Osteocyte (in vitro differentiated cells): ENCODE measurements at regions not wholly inside any gene's neighbourhood (a gene's known extent, or its start where the extent isn't known, plus 50 kb on each side); places are given as distances from the start of the nearest gene placed in this dataset.

ENCODE experiments used
- DNase-seq: peaks from one replicate; pipeline ENCODE4 v3.0.0; 2021; ENCODE audit warnings: mixed read lengths; ENCODE audit not compliant: unreplicated experiment; ENCODE audit errors: extremely low spot score
- H3K27ac Mint-ChIP-seq: one replicate; pipeline ENCODE4 v1.8.0; 2021; ENCODE audit warnings: mild to moderate bottlenecking, mixed read lengths; ENCODE audit not compliant: unreplicated experiment
- H3K27me3 Mint-ChIP-seq: one replicate; pipeline ENCODE4 v1.8.0; 2021; ENCODE audit warnings: mixed read lengths; ENCODE audit not compliant: unreplicated experiment
- H3K36me3 Mint-ChIP-seq: one replicate; pipeline ENCODE4 v1.8.0; 2021; ENCODE audit warnings: mixed read lengths; ENCODE audit not compliant: unreplicated experiment
- H3K4me1 Mint-ChIP-seq: one replicate; pipeline ENCODE4 v1.8.0; 2021; ENCODE audit warnings: mixed read lengths; ENCODE audit not compliant: unreplicated experiment
- H3K4me3 Mint-ChIP-seq: one replicate; pipeline ENCODE4 v1.8.0; 2021; ENCODE audit warnings: mild to moderate bottlenecking, moderate library complexity, mixed read lengths; ENCODE audit not compliant: unreplicated experiment
- H3K9me3 Mint-ChIP-seq: one replicate; pipeline ENCODE4 v1.8.0; 2021; ENCODE audit warnings: mixed read lengths; ENCODE audit not compliant: unreplicated experiment
- TF ChIP-seq, protein P1 (sequence below): fragments of 200-600 bp; sonication (generic); IDR thresholded peaks from 2 replicates; pipeline ENCODE4 v1.5.0; 2021; ENCODE audit warnings: antibody characterized with exemption, mild to moderate bottlenecking, moderate library complexity

DNA sequence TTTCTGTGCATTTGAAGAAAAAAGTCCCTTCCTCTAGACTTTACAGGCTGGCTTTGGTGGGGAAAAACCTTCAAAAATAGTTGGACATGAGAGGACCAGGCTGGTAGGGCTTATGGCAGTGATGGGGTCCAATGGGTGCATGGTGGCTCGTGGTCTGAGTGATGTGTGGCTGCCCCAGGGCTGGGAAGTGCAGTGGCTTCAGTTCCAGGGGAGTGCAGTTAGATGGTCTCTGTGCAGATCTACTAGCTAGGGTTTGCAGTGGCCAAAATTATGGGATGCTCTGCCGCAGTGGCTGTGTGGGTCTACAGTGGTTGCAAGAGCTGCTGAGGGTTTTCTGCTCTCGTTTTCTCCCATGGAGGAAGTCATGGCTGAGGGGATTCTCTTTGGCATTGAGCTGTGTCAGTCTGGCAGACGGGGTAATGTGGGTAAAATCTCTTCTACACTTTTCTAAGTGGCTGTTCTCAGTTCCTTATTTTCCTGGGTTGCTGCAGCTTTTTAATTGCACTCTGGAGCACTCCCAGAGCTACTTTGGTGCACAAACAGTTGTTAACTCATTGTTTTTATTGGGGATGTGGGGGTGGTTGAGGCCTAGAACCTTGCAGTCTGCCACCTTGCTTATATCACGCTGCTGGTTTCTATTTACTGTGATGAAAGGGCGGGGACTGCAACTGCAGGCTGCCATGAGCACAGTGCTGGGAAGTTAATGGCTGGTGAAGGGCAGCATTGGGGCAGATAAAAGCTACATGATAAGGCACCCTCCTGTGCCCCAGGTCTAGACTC, 1324.6 kb downstream of the NSUN3 start:
- no peaks in the 10 kb centered on the region for H3K4me1 Mint-ChIP-seq

DNA sequence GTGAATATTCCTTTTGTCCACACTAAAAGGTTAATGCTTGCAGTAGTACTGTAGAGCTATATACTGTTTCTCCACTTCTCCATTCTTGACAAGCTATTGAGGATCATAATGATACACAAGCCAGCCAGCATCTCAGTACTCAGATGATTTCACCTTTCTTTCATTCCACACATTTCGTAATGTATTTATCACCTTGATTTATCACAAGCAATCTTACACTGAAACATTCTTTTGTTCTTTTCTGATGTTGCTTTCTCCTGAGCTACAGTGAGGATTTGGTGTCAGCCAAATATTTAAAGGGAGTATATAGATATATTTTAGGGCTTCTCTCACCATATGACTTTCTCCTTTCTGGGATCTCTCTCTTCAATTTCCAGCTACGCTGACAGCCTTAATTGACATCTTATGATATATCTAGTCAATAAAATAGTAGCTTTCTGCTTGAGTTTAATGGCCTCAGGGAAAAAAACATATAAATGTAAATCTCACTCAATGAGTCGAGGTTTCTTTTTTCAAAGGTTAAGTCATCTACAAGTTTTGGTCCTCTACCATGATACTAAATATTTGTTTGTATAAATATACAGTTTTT, 1327.0 kb downstream of the NSUN3 start:
- no peak for DNase-seq
- Mint-ChIP-seq H3K9me3 (no peaks in the 10 kb centered on the region), H3K4me1 (no peaks in the 10 kb centered on the region), H3K4me3 (no peak overlapping the region), H3K36me3 (no peaks in the 10 kb centered on the region), H3K27me3 (peaks cover 3% of the 10 kb centered on the region), H3K27ac (no peak overlapping the region)
- TF ChIP-seq, protein P1, sequence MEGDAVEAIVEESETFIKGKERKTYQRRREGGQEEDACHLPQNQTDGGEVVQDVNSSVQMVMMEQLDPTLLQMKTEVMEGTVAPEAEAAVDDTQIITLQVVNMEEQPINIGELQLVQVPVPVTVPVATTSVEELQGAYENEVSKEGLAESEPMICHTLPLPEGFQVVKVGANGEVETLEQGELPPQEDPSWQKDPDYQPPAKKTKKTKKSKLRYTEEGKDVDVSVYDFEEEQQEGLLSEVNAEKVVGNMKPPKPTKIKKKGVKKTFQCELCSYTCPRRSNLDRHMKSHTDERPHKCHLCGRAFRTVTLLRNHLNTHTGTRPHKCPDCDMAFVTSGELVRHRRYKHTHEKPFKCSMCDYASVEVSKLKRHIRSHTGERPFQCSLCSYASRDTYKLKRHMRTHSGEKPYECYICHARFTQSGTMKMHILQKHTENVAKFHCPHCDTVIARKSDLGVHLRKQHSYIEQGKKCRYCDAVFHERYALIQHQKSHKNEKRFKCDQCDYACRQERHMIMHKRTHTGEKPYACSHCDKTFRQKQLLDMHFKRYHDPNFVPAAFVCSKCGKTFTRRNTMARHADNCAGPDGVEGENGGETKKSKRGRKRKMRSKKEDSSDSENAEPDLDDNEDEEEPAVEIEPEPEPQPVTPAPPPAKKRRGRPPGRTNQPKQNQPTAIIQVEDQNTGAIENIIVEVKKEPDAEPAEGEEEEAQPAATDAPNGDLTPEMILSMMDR = no peak

More for the DNA sequence above, 1324.6 kb downstream of the NSUN3 start:
- TF ChIP-seq, protein P1 = no peak
- no peak overlapping the region for H3K27ac Mint-ChIP-seq
- peaks cover 5% of the 10 kb centered on the region for H3K9me3 Mint-ChIP-seq
- no peak for DNase-seq
- no peaks in the 10 kb centered on the region for H3K36me3 Mint-ChIP-seq
- H3K4me3 Mint-ChIP-seq = no peak overlapping the region
- no peaks in the 10 kb centered on the region for H3K27me3 Mint-ChIP-seq

DNA sequence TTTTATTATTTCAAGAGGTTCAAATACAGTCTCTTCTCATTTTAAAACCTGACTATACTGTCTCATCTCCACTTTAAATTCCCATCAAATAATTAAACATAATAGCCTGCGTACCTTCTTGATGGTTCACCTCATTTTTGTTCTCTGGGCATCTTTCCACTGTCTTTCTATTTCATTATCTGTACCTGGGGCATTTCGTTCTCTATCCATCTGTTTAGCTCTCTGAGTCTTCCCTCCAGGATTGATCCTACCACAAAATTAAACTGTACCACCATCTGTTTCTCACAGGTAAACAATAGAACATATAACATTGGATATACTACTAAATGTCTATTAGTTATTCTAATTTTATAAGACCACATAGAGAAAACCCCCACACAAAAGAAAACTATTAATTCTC, 1331.4 kb downstream of the NSUN3 start:
- no peak overlapping the region for H3K4me3 Mint-ChIP-seq
- no peaks in the 10 kb centered on the region for H3K9me3 Mint-ChIP-seq
- TF ChIP-seq, protein P1 = no peak
- no peak overlapping the region for H3K27ac Mint-ChIP-seq
- peaks cover 3% of the 10 kb centered on the region for H3K27me3 Mint-ChIP-seq
- no peaks in the 10 kb centered on the region for H3K36me3 Mint-ChIP-seq
- H3K4me1 Mint-ChIP-seq = no peaks in the 10 kb centered on the region
- DNase-seq = no peak

DNA sequence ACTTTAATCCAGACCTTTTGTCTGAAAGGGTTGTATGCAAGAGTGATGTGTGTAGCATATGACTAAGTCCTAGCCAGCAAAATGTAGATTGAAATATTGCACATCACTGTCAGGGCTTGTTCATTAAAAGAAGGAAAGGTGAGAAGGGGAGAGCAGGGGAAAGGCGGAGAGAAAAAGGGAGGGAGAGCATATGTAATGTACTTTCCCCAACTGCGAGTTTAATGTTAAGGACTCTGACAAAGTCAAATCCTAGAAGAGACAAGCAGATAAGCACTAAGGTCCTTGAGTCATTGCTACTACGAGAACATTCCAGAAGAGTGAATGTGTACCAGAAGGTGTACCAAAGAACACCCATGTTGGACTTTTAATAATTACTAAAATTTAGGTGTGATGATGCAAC, 1336.7 kb downstream of the NSUN3 start:
- no peak for DNase-seq
- Mint-ChIP-seq H3K4me3 (no peak overlapping the region), H3K9me3 (no peaks in the 10 kb centered on the region), H3K27ac (no peak overlapping the region), H3K36me3 (no peaks in the 10 kb centered on the region), H3K4me1 (no peaks in the 10 kb centered on the region), H3K27me3 (no peaks in the 10 kb centered on the region)
- TF ChIP-seq, protein P1 = no peak

DNA sequence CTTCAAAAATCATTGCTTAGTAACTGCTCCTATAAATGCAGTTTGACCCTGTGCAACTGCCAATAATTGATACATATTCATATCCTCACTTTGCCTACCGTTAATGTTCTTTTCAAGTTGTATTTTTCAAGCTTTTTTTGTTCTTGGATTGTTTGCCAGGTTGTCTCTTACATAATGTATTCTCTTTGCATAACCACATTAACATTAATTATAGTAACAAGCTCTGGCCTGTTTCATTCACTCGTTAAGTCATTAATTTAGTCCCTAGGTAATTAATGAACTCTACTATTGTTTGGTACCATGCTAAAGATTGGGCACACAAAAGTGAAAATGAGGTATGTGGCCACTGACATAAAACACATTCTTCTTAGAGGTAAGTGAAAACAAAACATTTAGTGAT, 1338.8 kb downstream of the NSUN3 start:
- no peaks in the 10 kb centered on the region for H3K4me1 Mint-ChIP-seq
- no peaks in the 10 kb centered on the region for H3K36me3 Mint-ChIP-seq
- no peak overlapping the region for H3K27ac Mint-ChIP-seq
- H3K4me3 Mint-ChIP-seq = no peak overlapping the region
- TF ChIP-seq, protein P1 = no peak
- no peaks in the 10 kb centered on the region for H3K9me3 Mint-ChIP-seq
- no peak for DNase-seq
- H3K27me3 Mint-ChIP-seq = no peaks in the 10 kb centered on the region
